K562 (cell line): ENCODE measurements at regions not wholly inside any gene's neighbourhood (a gene's known extent, or its start where the extent isn't known, plus 50 kb on each side); places are given as distances from the start of the nearest gene placed in this dataset.
A peak's percentile ranks its signal among the peaks of the same experiment; 100 is the strongest.

Source experiments
- BRCA1 ChIP-seq, 2 experiments: fragments of 450-650 bp in 1 of 2; sonication (generic) in 1 of 2; formaldehyde crosslinking in 1 of 2; IDR thresholded peaks; 2 replicates each; pipeline versions ENCODE4 v1.5.0 to v1.6.1; 2017 to 2020; ENCODE audit warnings: mild to moderate bottlenecking in 1 of 2, missing genetic modification reagents in 1 of 2
- FOXK2 ChIP-seq, 2 experiments: fragments of 450-650 bp; IDR thresholded peaks in 1 of 2; conservative IDR thresholded peaks in 1 of 2; 2 replicates each; pipeline ENCODE4 v1.6.1; 2016; ENCODE audit warnings: low read depth in 2 of 2, mild to moderate bottlenecking in 1 of 2
- TAL1 ChIP-seq: fragments of 450-650 bp; IDR thresholded peaks from 2 replicates; pipeline ENCODE4 v1.6.1; 2016; ENCODE audit warnings: mild to moderate bottlenecking
- U2AF1 ChIP-seq: fragments of 200-400 bp; formaldehyde crosslinking; optimal IDR thresholded peaks from 2 replicates; pipeline ENCODE3; 2017; ENCODE audit warnings: mild to moderate bottlenecking, low read depth, low read length, moderate library complexity
- ZNF384 ChIP-seq: IDR thresholded peaks from 2 replicates; pipeline ENCODE4 v1.6.1; 2012; ENCODE audit warnings: low read depth, low read length, improper control_type of control experiment
- ZSCAN32 ChIP-seq: fragments of 450-650 bp; formaldehyde crosslinking; IDR thresholded peaks from 2 replicates; pipeline ENCODE4 v1.4.0; 2020; ENCODE audit warnings: mild to moderate bottlenecking, moderate library complexity
- TF ChIP-seq, protein P1 (sequence below): fragments of 450-650 bp; formaldehyde crosslinking; IDR thresholded peaks from 2 replicates; pipeline ENCODE4 v1.4.0; 2020; ENCODE audit warnings: mild to moderate bottlenecking, moderate library complexity

DNA sequence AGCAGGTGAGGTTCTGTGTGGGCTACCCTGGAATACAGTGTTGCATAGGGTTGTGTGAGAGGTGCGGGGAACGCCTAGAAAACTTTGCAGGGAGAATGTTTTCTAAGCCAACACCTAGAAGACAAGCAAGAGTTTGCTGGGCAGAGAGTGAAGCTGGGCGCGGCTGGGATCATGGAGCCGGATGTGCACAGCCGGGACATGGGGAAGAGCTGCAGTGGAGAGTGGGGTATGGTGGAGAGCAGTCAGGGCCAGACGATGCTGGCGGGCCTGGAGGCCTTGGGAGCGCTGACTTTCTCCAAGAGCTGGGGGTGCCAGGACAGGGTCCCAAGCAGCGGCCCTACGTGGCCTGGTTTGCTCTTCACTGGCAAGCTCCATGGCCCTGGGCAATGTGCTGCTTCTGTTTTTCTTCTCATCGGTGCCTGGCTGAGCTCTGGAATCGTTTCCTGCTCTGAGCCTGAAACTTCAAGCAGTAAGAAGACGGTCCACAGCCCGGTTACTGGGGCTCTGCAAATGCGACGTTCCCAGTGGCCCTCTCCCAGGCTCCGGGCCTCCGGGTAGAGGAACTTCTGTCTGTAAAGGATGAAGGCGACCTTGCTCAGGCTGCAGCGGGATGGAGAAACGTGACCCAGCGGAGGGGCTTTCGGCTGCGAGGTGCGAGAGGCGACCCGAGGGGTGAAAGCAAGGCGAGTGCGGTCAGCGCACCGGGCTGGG lies 51.9 kb upstream of the CD34 start (continued):
- TF ChIP-seq BRCA1 (IDR thresholded peaks at IDR 0.05) (no peak), BRCA1 (CRISPR knock-in tag; IDR thresholded peaks at IDR 0.05) (no peak), U2AF1 (no peak), TAL1 (no peak), ZSCAN32 (CRISPR knock-in tag) (0 out of 2 replicates have a peak, but pooled peaks have one; percentile 15), ZNF384 (no peak), FOXK2 (conservative IDR thresholded peaks at IDR 0.05 in 1 of 2, IDR thresholded peaks at IDR 0.05 in 1 of 2; ENCODE audit: low read depth in 2 of 2) (no peak)
- TF ChIP-seq, protein P1, sequence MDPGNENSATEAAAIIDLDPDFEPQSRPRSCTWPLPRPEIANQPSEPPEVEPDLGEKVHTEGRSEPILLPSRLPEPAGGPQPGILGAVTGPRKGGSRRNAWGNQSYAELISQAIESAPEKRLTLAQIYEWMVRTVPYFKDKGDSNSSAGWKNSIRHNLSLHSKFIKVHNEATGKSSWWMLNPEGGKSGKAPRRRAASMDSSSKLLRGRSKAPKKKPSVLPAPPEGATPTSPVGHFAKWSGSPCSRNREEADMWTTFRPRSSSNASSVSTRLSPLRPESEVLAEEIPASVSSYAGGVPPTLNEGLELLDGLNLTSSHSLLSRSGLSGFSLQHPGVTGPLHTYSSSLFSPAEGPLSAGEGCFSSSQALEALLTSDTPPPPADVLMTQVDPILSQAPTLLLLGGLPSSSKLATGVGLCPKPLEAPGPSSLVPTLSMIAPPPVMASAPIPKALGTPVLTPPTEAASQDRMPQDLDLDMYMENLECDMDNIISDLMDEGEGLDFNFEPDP (CRISPR knock-in tag): no peak
- TF ChIP-seq, all 486 proteins: peak for 28
